ENCODE measurements at regions not wholly inside any gene's neighbourhood (a gene's known extent, or its start where the extent isn't known, plus 50 kb on each side); places are given as distances from the start of the nearest gene placed in this dataset.

- WGBS (ENCODE audit: insufficient coverage) = no CpG with 5 or more reads among the region's 1 CpG
- Histone ChIP-seq H3K79me2 (ENCODE audit: control insufficient read depth, insufficient read depth, low read length) (no peaks in the 10 kb centered on the region), H2AFZ (ENCODE audit: insufficient read depth, low read depth, low read length, poor library complexity, severe bottlenecking) (no peak overlapping the region), H3K36me3 (replicated peaks in 1 of 2; ENCODE audit: control extremely low read depth in 1 of 2, control insufficient read depth in 1 of 2, extremely low read depth in 1 of 2, insufficient read depth in 2 of 2, low read length in 1 of 2) (no peaks in the 10 kb centered on the region), H3K27ac (ENCODE audit: low read length in 2 of 2) (no peak overlapping the region), H3K4me3 (ENCODE audit: control extremely low read depth in 1 of 5, extremely low read depth in 1 of 5, insufficient read depth in 1 of 5, low read depth in 2 of 5, low read length in 4 of 5) (no peak overlapping the region), H3K9me3 (ENCODE audit: control extremely low read depth in 1 of 3, control insufficient read depth in 2 of 3, insufficient read depth in 1 of 3, low read length in 2 of 3) (no peaks in the 10 kb centered on the region), H3K4me1 (ENCODE audit: control insufficient read depth in 2 of 2, insufficient read depth in 2 of 2, low read length in 2 of 2) (no peaks in the 10 kb centered on the region), H3K9ac (ENCODE audit: low read length) (no peak overlapping the region), H3K27me3 (replicated peaks in 1 of 4; ENCODE audit: control extremely low read depth in 1 of 4, control insufficient read depth in 3 of 4, insufficient read depth in 4 of 4, low read length in 3 of 4) (no peaks in the 10 kb centered on the region), H3K4me2 (replicated peaks; ENCODE audit: low read depth, low read length, poor library complexity, severe bottlenecking) (no peak overlapping the region), H4K20me1 (ENCODE audit: control insufficient read depth, insufficient read depth, low read length, poor library complexity, severe bottlenecking) (no peaks in the 10 kb centered on the region)
- Mint-ChIP-seq H3K27ac (no peak overlapping the region), H3K27me3 (no peaks in the 10 kb centered on the region), H3K9me3 (ENCODE audit: insufficient read depth) (peaks cover 2% of the 10 kb centered on the region), H3K4me3 (no peak overlapping the region), H3K4me1 (no peaks in the 10 kb centered on the region)
- intact Hi-C loops (cut with micrococcal nuclease) = no loop called here
- TF ChIP-seq CTCF (IDR thresholded peaks at IDR 0.05) (no peak), EZH2 (IDR thresholded peaks at IDR 0.05; ENCODE audit: borderline replicate concordance, insufficient read depth, low read depth, low read length, poor library complexity, severe bottlenecking) (no peak)
- no peak for ATAC-seq (ENCODE audit: low read depth)
- DNase-seq = no peak
- POLR2A ChIA-PET = no interaction called here
- CTCF ChIA-PET = no interaction called here
These were observed 468.5 kb upstream of the MGAT4C start for GRCh38 chr12:86724716-86725115.

GRCh38 chr12:86723326-86723725 is 467.1 kb upstream of the MGAT4C start:
- Histone ChIP-seq H4K20me1 (ENCODE audit: control insufficient read depth, insufficient read depth, low read length, poor library complexity, severe bottlenecking) (no peaks in the 10 kb centered on the region), H3K4me3 (ENCODE audit: control extremely low read depth in 1 of 5, extremely low read depth in 1 of 5, insufficient read depth in 1 of 5, low read depth in 2 of 5, low read length in 4 of 5) (no peak overlapping the region)
- H3K27me3 Mint-ChIP-seq = no peaks in the 10 kb centered on the region

More at GRCh38 chr12:86723326-86723725, 467.1 kb upstream of the MGAT4C start:
- Mint-ChIP-seq H3K27ac (no peak overlapping the region), H3K4me3 (no peak overlapping the region), H3K4me1 (no peaks in the 10 kb centered on the region), H3K9me3 (ENCODE audit: insufficient read depth) (peaks cover 2% of the 10 kb centered on the region)
- Histone ChIP-seq H3K9ac (ENCODE audit: low read length) (no peak overlapping the region), H3K4me1 (ENCODE audit: control insufficient read depth in 2 of 2, insufficient read depth in 2 of 2, low read length in 2 of 2) (no peaks in the 10 kb centered on the region), H3K36me3 (replicated peaks in 1 of 2; ENCODE audit: control extremely low read depth in 1 of 2, control insufficient read depth in 1 of 2, extremely low read depth in 1 of 2, insufficient read depth in 2 of 2, low read length in 1 of 2) (no peaks in the 10 kb centered on the region), H3K27ac (ENCODE audit: low read length in 2 of 2) (no peak overlapping the region), H3K79me2 (ENCODE audit: control insufficient read depth, insufficient read depth, low read length) (no peaks in the 10 kb centered on the region), H2AFZ (ENCODE audit: insufficient read depth, low read depth, low read length, poor library complexity, severe bottlenecking) (no peak overlapping the region), H3K4me2 (replicated peaks; ENCODE audit: low read depth, low read length, poor library complexity, severe bottlenecking) (no peak overlapping the region), H3K27me3 (replicated peaks in 1 of 4; ENCODE audit: control extremely low read depth in 1 of 4, control insufficient read depth in 3 of 4, insufficient read depth in 4 of 4, low read length in 3 of 4) (no peaks in the 10 kb centered on the region), H3K9me3 (ENCODE audit: control extremely low read depth in 1 of 3, control insufficient read depth in 2 of 3, insufficient read depth in 1 of 3, low read length in 2 of 3) (no peaks in the 10 kb centered on the region)
- intact Hi-C loops (cut with micrococcal nuclease) = no loop called here
- no peak for TF ChIP-seq CTCF (IDR thresholded peaks at IDR 0.05)
- no peak for TF ChIP-seq EZH2 (IDR thresholded peaks at IDR 0.05; ENCODE audit: borderline replicate concordance, insufficient read depth, low read depth, low read length, poor library complexity, severe bottlenecking)
- no peak for DNase-seq
- ChIA-PET POLR2A (no interaction called here), CTCF (no interaction called here)
- ATAC-seq (ENCODE audit: low read depth) = no peak
- WGBS (ENCODE audit: insufficient coverage) = 100% methylated on average over 2 of the region's 2 CpGs

Data from B cell (primary cell).